ENCODE measurements at regions not wholly inside any gene's neighbourhood (a gene's known extent, or its start where the extent isn't known, plus 50 kb on each side); places are given as distances from the start of the nearest gene placed in this dataset.

DNA sequence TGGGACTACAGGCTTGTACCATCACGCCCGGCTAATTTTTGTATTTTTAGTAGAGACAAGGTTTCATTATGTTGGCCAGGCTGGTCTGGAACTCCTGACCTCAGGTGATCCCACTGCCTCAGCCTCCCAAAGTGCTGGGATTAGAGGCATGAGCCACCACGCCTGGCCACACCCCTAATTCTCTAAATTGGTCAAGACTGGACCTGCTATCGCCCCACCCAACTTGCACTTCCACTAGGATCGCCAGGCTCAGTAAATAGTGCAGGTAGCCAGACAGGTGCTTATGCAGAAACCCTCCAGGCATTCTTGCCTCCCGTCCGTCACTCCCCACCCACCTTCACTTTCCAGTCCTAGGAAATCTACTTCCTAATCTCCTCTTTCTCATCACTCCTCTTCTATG, 481.4 kb upstream of the EEF2KMT start:
- TF ChIP-seq, protein P1, sequence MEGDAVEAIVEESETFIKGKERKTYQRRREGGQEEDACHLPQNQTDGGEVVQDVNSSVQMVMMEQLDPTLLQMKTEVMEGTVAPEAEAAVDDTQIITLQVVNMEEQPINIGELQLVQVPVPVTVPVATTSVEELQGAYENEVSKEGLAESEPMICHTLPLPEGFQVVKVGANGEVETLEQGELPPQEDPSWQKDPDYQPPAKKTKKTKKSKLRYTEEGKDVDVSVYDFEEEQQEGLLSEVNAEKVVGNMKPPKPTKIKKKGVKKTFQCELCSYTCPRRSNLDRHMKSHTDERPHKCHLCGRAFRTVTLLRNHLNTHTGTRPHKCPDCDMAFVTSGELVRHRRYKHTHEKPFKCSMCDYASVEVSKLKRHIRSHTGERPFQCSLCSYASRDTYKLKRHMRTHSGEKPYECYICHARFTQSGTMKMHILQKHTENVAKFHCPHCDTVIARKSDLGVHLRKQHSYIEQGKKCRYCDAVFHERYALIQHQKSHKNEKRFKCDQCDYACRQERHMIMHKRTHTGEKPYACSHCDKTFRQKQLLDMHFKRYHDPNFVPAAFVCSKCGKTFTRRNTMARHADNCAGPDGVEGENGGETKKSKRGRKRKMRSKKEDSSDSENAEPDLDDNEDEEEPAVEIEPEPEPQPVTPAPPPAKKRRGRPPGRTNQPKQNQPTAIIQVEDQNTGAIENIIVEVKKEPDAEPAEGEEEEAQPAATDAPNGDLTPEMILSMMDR (IDR thresholded peaks at IDR 0.05): no peak
- TF ChIP-seq POLR2AphosphoS5 (IDR thresholded peaks at IDR 0.05; ENCODE audit: insufficient read depth in 1 of 2, low read depth in 1 of 2) (no peak), POLR2A (IDR thresholded peaks at IDR 0.05) (no peak)

Data from vagina (tissue), 2 donors.